A673 (cell line): ENCODE measurements at regions not wholly inside any gene's neighbourhood (a gene's known extent, or its start where the extent isn't known, plus 50 kb on each side); places are given as distances from the start of the nearest gene placed in this dataset.

Source experiments
- BruUV-seq: library from RNA; stranded (reverse); fragments of 400-500 nt; replicated peaks from 2 replicates; lab custom pipeline; 2021; lab: Mats Ljungman, UMichigan
- CTCF ChIA-PET: fragments of 300-600 bp; sonication (Branson Sonifier 250); formaldehyde crosslinking; loops from one replicate; lab custom pipeline; 2022; ENCODE audit warnings: antibody characterized with exemption; lab: Charles Lee
- POLR2A ChIA-PET: fragments of 300-600 bp; sonication (Branson Sonifier 250); formaldehyde crosslinking; loops from one replicate; lab custom pipeline; 2022; ENCODE audit warnings: antibody characterized with exemption; ENCODE audit not compliant: low non-redundant PET; lab: Charles Lee
- DNase-seq: peaks from one replicate; pipeline ENCODE4 v3.0.0-alpha.2; 2015; ENCODE audit warnings: low spot score
- H3K27ac ChIP-seq: fragments of 200-600 bp; sonication (generic); 2 replicates; pipeline ENCODE4 v1.5.1; 2016; ENCODE audit warnings: mixed run types, low read depth, mild to moderate bottlenecking, mixed read lengths, antibody characterized with exemption, low read length; ENCODE audit not compliant: poor library complexity, severe bottlenecking
- H3K27me3 ChIP-seq: fragments of 200-600 bp; sonication (generic); replicated peaks from 2 replicates; pipeline ENCODE4 v1.6.1; 2017; ENCODE audit warnings: mixed run types, low read depth, mild to moderate bottlenecking, mixed read lengths, antibody characterized with exemption, low read length; ENCODE audit not compliant: insufficient read depth, poor library complexity
- H3K36me3 ChIP-seq: fragments of 200-600 bp; sonication (generic); 2 replicates; pipeline ENCODE4 v1.6.1; 2016; ENCODE audit warnings: mixed run types, mild to moderate bottlenecking, mixed read lengths, antibody characterized with exemption, low read length; ENCODE audit not compliant: insufficient read depth, poor library complexity, severe bottlenecking
- H3K4me1 ChIP-seq: fragments of 200-600 bp; sonication (generic); 2 replicates; pipeline ENCODE4 v1.6.1; 2017; ENCODE audit warnings: mixed run types, mild to moderate bottlenecking, mixed read lengths, antibody characterized with exemption, low read length; ENCODE audit not compliant: insufficient read depth, poor library complexity, severe bottlenecking
- H3K4me3 ChIP-seq: fragments of 200-600 bp; sonication (generic); 2 replicates; pipeline ENCODE4 v1.5.1; 2016; ENCODE audit warnings: low read depth, mixed run types, mild to moderate bottlenecking, mixed read lengths, low read length; ENCODE audit not compliant: poor library complexity, severe bottlenecking
- H3K9me3 ChIP-seq: fragments of 200-600 bp; sonication (generic); 2 replicates; pipeline ENCODE4 v1.6.1; 2016; ENCODE audit warnings: mixed run types, low read depth, mild to moderate bottlenecking, mixed read lengths, antibody characterized with exemption, low read length; ENCODE audit not compliant: poor library complexity, severe bottlenecking
- EZH2 ChIP-seq: fragments of 200-600 bp; sonication (generic); IDR thresholded peaks from 2 replicates; pipeline ENCODE4 v1.6.1; 2017; ENCODE audit warnings: borderline replicate concordance, low read depth, mild to moderate bottlenecking, mixed read lengths, antibody characterized with exemption, low read length; ENCODE audit not compliant: poor library complexity, severe bottlenecking
- intact Hi-C: fragments of 100-400 bp; cut with micrococcal nuclease; formaldehyde crosslinking; loops from one replicate; pipeline ENCODE4 v1.10.0; 2022; ENCODE audit not compliant: unreplicated experiment
- TF ChIP-seq, protein P1 (sequence below): fragments of 300-800, 200-600 bp; sonication (generic); conservative IDR thresholded peaks from 2 replicates; pipeline ENCODE4 v1.5.1; 2017; ENCODE audit warnings: low read depth, mild to moderate bottlenecking, antibody characterized with exemption, low read length, moderate library complexity, mixed read lengths

DNA sequence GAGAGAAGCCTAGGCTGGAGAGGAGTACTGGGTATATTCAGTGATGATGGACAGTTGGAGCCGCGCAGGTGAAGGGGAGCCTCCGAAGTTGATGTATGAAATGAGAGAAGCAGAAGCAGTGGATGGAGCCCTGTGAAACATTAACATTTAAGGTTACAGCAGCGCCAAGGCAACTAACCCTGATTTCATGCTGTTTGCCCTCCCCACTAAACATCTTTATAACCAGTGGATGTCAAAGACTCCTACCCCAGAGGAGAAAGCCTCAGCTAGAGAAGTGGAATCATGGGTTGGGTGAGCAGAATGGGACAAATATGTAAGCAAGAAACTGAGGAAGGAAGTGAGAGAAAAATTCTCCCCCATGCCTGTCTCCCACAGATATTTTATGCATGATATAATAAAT, 92.0 kb upstream of the NMNAT3 start:
- intact Hi-C loops = no loop called here
- CTCF ChIA-PET = no interaction called here
- BruUV-seq = no TSS peak

DNA sequence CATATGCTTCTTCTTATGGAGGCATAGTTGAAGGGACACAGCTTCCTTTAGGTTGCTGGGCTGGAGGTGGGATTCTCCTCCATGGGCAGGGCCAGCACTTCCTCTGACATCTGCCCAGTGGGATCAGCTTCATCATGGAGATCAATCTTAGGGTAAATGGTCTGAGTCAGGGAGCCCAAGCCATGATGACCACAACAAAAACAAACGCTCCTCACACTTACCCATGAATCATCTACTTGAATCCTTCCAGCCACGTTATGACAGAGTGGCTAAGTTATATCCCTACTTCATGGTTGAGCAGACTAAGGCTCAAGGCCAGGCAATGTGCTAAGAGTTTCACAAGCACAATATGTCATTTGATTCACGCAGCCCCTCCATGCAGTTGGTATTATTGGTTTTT, 87.2 kb upstream of the NMNAT3 start:
- no peak overlapping the region for H3K27ac ChIP-seq
- no peaks in the 10 kb centered on the region for H3K27me3 ChIP-seq
- ChIA-PET POLR2A (no interaction called here), CTCF (no interaction called here)
- H3K9me3 ChIP-seq = no peaks in the 10 kb centered on the region
- TF ChIP-seq EZH2 = no peak
- TF ChIP-seq, protein P1, sequence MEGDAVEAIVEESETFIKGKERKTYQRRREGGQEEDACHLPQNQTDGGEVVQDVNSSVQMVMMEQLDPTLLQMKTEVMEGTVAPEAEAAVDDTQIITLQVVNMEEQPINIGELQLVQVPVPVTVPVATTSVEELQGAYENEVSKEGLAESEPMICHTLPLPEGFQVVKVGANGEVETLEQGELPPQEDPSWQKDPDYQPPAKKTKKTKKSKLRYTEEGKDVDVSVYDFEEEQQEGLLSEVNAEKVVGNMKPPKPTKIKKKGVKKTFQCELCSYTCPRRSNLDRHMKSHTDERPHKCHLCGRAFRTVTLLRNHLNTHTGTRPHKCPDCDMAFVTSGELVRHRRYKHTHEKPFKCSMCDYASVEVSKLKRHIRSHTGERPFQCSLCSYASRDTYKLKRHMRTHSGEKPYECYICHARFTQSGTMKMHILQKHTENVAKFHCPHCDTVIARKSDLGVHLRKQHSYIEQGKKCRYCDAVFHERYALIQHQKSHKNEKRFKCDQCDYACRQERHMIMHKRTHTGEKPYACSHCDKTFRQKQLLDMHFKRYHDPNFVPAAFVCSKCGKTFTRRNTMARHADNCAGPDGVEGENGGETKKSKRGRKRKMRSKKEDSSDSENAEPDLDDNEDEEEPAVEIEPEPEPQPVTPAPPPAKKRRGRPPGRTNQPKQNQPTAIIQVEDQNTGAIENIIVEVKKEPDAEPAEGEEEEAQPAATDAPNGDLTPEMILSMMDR = no peak
- H3K4me1 ChIP-seq = no peaks in the 10 kb centered on the region
- no peak overlapping the region for H3K4me3 ChIP-seq
- no peaks in the 10 kb centered on the region for H3K36me3 ChIP-seq
- intact Hi-C loops = no loop called here
- no peak for DNase-seq
- no TSS peak for BruUV-seq

More for the DNA sequence above, 92.0 kb upstream of the NMNAT3 start:
- Histone ChIP-seq H3K9me3 (no peaks in the 10 kb centered on the region), H3K4me3 (no peak overlapping the region), H3K36me3 (no peaks in the 10 kb centered on the region), H3K27me3 (no peaks in the 10 kb centered on the region), H3K4me1 (no peaks in the 10 kb centered on the region), H3K27ac (no peak overlapping the region)
- TF ChIP-seq, protein P1 = no peak
- TF ChIP-seq EZH2 = no peak
- POLR2A ChIA-PET = no interaction called here
- no peak for DNase-seq

DNA sequence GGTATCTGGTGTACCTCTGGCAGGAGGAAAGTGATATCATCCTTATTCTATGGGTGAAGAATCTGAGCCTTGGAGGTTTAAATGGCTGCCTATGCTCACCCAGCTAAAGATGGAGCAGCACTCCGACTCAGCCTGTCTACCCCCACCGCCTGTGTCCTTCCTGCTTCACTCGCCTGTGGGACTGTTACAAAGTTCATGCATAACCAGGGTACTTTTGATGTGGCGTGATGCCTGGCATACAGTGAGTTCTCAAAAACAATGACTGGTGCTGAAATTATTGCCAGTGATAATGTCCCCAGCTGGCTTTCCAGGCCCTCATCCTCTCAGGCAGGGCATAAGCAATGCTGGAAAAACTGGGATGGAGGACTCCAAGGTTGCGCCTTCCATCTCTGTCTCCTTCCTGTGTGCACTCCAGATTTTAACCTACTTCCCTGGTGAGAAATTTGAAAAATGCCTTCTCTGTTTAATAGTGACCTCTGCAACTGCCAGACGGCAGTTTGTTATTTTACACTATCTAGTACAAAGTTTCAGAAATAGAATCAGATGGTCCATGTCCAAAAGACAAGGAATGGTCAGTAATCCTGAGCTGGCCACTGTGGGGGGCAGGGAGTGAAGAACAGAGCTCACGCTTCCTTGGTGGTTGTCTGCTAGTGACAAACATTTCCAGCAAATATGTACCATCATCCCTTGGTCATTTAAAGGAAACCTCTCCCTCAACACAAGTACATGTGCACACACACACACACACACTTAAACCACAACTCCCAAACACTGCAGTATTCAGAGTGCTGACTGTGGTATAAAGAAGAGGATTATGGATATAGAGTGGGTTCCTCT, 86.5 kb upstream of the NMNAT3 start:
- Histone ChIP-seq H3K9me3 (no peaks in the 10 kb centered on the region), H3K36me3 (no peaks in the 10 kb centered on the region), H3K4me3 (no peak overlapping the region), H3K27me3 (no peaks in the 10 kb centered on the region), H3K4me1 (no peaks in the 10 kb centered on the region), H3K27ac (no peak overlapping the region)
- no TSS peak for BruUV-seq
- ChIA-PET POLR2A (no interaction called here), CTCF (no interaction called here)
- no peak for DNase-seq
- TF ChIP-seq EZH2 = no peak
- TF ChIP-seq, protein P1 = no peak
- intact Hi-C loops = no loop called here
